Hematopoietic multipotent progenitor cell treated with erythropoietin and hydrocortisone succinate and interleukin-3 and kit ligand, for 6 days (in vitro differentiated cells): ENCODE measurements at regions not wholly inside any gene's neighbourhood (a gene's known extent, or its start where the extent isn't known, plus 50 kb on each side); places are given as distances from the start of the nearest gene placed in this dataset.
"Not testable (repeated sequence)": the region's sequence is repeated elsewhere in the genome, so short reads cannot be mapped to it uniquely, and the experiment has no call there.

ENCODE experiments used
- DNase-seq: peaks from one replicate; pipeline ENCODE4 v3.0.0-alpha.2; 2015

- DNase-seq: not testable (repeated sequence)
These were observed 964.6 kb upstream of the CITED2 start for GRCh38 chr6:140339084-140339483.

DNA sequence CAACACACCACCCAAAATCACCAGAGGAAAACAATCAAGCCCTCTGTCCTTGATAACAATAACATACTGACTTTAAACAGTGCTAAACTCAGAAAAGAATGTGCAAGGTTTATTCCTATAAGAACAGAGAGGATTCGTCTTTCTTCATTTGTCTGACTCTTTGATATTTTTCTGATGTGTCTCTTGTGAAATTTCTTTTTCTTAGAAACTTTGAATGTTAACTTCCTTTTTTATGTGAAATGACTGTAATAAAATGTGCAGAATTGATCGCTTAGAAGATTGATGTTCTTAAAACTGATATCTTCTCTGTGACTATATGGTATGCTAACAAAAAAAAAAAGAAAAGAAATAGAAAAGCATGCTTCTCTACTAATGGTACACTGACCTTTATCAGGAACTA lies 947.4 kb upstream of the CITED2 start:
- DNase-seq: peak; percentile 37

DNA sequence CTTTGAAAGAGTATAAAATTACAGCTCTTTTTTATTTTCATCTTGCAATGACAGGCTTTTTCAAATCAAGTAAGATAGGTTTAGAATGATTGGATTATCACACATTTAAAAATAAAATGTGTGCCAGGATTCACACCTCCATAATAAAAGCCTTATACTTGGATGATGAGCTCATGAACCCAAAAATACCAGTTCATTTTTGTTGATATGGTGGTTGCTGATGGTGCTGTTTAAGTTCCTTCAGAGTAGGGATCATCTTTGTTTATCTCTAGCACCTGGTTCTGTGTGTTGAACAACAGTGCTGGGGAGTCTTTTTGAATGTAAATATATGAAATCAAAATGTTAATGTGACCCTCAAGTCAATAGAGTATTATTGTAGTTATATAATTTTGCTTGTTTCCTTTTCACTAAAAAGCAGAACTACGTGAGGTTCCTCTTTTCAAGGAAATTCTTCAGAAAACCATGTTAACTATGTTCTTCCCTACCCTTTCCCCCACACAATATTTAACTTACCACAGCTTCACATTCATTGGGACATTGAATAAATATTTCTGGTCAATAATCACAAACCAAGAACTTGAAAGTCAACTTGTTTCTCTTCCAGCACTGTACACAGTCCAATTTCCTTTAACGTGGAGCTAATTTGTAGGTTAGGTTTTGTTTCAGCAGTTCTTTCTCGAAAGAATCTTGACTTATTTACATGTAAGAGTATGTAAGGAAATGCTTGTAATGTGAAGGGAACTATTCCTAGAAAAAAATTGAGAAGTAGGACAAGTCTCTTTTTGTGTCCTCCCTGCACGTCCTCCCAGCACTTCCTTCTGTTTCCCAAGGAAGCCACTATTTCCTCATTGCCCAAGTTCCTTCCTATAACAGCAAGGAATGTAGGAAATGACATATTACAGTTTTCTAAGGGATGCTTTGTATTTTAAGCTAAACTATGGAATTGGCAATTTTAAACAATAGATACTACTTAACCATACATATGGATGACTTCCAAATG lies 945.9 kb upstream of the CITED2 start:
- DNase-seq: peak; percentile 60

DNA sequence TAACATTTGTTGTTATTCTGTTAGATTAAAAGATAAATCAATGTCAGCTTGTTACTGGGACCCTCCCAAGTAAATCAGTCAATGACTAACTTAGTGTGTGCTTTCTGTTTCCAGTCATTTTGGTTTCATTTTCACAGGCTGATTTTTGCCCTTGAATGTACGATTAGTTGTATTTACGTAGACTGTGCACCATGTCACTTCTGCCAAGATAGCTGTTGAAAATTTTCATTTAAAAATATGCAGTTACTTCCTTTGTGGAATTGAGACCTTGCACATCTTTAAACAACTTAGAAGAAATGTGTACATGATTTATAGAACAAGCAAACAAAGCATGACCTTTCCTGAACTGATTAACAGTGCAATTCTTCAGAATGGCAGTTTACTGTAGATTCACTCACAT lies 944.8 kb upstream of the CITED2 start:
- no peak for DNase-seq

GRCh38 chr6:140318408-140318807 lies 944.0 kb upstream of the CITED2 start:
- no peak for DNase-seq

DNA sequence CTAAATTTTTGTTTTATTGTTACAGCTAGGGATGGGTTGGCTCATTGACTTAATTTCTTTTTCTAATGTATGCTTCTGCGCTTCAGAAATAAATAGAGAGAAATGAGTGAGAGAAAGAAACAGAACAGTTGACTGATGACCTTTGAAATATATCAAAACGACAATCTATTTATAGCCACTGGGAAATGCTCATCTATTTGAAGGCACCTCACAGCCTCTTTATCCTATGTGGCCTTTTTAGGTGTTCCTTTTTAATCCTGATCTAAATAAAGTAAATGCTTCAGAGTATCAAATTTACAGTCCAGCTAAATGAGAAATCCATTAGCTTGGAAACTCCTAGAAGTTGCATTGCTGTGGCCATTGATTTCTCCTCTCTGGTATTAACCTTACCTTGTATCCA lies 943.5 kb upstream of the CITED2 start:
- no peak for DNase-seq

GRCh38 chr6:140316966-140317365 lies 942.5 kb upstream of the CITED2 start:
- no peak for DNase-seq

- no peak for DNase-seq
These were observed 940.2 kb upstream of the CITED2 start for GRCh38 chr6:140314682-140315081.

GRCh38 chr6:140311146-140311545 lies 936.7 kb upstream of the CITED2 start:
- DNase-seq: no peak

GRCh38 chr6:140303218-140303949 lies 928.9 kb upstream of the CITED2 start:
- DNase-seq: no peak

DNA sequence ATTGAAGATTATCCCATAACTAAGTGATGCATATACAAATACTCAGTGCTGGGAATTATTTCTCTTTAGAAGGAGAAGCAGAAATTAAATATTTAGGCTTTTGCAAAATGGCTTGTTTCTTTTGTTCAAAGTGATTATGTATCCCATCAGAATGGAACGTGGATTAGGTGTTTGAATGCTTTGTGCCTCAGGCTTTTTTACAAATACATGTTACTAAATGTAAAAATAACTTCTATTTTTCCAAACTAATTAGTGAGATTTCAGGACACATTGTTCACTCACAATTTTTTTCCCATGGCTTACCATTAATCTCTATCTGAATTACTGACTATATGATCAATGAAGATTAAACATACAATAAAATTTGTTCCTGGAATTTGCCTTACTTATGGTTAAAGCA lies 925.9 kb upstream of the CITED2 start:
- DNase-seq: no peak

GRCh38 chr6:140289186-140289585 lies 914.7 kb upstream of the CITED2 start:
- DNase-seq: no peak

GRCh38 chr6:140285998-140286690 lies 911.7 kb upstream of the CITED2 start:
- no peak for DNase-seq

DNA sequence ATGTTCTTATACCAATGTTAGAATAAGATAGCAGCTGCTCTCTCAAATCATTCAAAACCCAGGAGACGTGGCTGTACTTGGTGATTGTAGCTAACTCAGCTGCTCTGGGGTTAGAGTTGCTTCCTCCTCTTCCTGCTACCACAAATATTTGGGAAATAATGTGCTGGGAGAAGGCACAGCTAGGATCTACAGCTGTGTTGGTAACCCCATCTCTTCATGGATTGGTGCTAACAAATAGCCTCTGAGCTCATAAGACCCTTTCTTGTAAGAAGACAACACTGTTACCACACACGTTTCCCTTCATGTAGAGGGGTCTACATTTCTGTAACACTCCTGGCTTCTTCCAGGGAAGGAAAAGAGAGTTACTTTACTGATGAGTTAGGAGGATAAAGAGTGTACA lies 911.0 kb upstream of the CITED2 start:
- DNase-seq: no peak

- peak; percentile 19 for DNase-seq
These were observed 910.4 kb upstream of the CITED2 start for GRCh38 chr6:140284871-140285270.

GRCh38 chr6:140283197-140283596 lies 908.7 kb upstream of the CITED2 start:
- DNase-seq: no peak

DNA sequence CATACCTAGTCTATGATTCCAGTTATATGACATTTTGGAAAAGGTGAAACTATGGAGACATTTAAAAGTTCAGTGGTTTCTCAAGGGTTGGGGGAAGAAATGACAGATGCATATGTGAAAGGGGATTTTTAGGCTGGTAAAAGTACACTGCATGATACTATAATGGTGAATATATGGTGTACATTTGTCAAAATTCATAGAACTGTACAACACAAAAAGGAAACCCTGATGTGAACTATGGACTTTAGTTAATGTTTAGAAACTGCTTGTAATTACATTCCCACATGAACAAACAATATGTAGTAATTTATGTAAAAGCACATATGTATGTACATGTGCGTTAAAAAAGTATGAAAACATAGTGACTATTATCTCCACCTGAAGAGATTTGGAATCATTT lies 907.3 kb upstream of the CITED2 start:
- no peak for DNase-seq

DNA sequence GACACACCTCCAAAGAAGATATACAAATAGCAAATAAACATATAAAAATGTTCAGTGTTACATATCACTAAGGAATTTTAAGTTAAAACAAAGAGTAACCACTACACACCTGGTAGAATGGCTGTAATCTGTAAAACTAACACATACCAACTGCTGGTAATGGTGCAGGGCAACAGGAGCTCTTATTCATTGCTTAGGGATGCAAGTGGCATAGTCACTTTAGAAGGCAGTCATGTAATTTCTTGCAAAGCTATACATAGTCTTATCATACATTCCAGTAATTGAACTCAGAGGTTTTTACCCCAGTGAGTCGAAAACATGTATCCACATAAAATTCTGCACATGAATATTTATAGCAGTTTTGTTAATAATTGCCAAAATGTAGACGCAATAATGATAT lies 906.8 kb upstream of the CITED2 start:
- DNase-seq: no peak

- no peak for DNase-seq
These were observed 902.3 kb upstream of the CITED2 start for GRCh38 chr6:140276719-140277118.

GRCh38 chr6:140276133-140276532 lies 901.7 kb upstream of the CITED2 start:
- DNase-seq: no peak

DNA sequence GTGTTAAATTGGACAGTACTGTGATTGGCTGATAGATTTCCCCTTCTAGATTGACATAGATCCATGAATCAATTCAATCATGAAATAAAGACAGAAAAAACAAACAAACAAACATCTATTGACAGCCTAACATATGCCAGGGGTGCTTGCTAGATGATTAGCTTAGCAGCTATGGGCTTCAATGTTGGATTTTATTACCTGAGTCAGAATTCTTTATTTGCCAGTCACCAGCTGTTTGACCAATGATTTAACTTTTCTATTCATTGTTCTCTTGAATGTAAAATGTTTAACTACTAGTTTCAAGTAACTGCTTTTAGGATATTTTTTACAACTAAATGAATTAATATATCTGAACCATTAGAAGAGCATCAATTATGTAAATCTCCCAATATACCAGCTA lies 901.3 kb upstream of the CITED2 start:
- DNase-seq: no peak

DNA sequence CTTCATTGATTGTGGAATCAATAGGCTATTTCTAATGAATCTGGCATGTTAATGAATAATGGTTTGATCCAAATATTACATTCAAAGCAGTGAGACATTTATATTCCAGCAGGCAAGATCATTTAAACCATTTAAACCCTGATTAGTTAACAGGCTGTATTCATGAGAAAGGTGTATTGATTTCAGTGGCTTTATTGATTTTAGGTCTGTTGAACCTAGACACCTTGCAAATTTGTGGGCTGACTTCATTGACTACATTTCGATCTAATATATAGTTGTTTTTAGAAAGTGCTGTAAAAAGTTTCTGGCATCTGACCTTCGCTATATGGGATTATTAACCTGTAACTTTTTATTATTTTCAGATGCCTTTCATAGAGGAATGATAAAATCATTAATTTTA lies 900.1 kb upstream of the CITED2 start:
- no peak for DNase-seq

GRCh38 chr6:140271759-140272377 lies 897.4 kb upstream of the CITED2 start:
- no peak for DNase-seq
